ENCODE measurements at regions not wholly inside any gene's neighbourhood (a gene's known extent, or its start where the extent isn't known, plus 50 kb on each side); places are given as distances from the start of the nearest gene placed in this dataset.
A peak's percentile ranks its signal among the peaks of the same experiment; 100 is the strongest.

DNA sequence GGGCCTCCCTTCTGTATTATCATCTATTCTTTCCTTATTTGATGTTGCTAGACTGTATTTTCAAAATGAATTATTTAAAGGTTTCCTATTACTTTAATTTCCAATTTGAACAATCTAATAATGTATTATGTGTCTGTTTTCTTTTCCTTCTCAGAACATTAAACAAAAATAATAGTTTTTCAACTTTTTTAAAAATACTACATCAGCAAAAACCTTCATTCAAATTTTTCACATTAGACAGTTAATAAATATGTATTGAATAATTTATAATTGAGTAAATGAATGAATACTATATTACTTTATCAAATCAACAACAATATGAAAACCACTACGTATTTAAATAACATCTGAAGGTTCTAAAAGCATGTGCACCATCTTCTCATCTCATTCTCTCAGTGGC is 644.1 kb upstream of the SEMA3D start:
- TF ChIP-seq, protein P1, sequence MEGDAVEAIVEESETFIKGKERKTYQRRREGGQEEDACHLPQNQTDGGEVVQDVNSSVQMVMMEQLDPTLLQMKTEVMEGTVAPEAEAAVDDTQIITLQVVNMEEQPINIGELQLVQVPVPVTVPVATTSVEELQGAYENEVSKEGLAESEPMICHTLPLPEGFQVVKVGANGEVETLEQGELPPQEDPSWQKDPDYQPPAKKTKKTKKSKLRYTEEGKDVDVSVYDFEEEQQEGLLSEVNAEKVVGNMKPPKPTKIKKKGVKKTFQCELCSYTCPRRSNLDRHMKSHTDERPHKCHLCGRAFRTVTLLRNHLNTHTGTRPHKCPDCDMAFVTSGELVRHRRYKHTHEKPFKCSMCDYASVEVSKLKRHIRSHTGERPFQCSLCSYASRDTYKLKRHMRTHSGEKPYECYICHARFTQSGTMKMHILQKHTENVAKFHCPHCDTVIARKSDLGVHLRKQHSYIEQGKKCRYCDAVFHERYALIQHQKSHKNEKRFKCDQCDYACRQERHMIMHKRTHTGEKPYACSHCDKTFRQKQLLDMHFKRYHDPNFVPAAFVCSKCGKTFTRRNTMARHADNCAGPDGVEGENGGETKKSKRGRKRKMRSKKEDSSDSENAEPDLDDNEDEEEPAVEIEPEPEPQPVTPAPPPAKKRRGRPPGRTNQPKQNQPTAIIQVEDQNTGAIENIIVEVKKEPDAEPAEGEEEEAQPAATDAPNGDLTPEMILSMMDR (conservative IDR thresholded peaks at IDR 0.05; ENCODE audit: low read depth, low read length) = no peak
- H3K4me1 ChIP-seq (ENCODE audit: low read depth, poor library complexity, severe bottlenecking) = no peaks in the 10 kb centered on the region
- no peak overlapping the region for H2AFZ ChIP-seq (ENCODE audit: low read depth)
- no peaks in the 10 kb centered on the region for H4K20me1 ChIP-seq (ENCODE audit: insufficient read depth)
- no peak overlapping the region for H3K4me2 ChIP-seq
- no peak overlapping the region for H3K27ac ChIP-seq
- H3K36me3 ChIP-seq (ENCODE audit: insufficient read depth) = no peaks in the 10 kb centered on the region
- H3K4me3 ChIP-seq (IDR thresholded peaks at IDR 0.05; ENCODE audit: insufficient read depth, low read depth, low read length) = no peak overlapping the region
- no peak overlapping the region for H3K9ac ChIP-seq
- no peaks in the 10 kb centered on the region for H3K79me2 ChIP-seq (ENCODE audit: insufficient read depth, low read depth)
- no peaks in the 10 kb centered on the region for H3K27me3 ChIP-seq (ENCODE audit: insufficient read depth, low read depth)

DNA sequence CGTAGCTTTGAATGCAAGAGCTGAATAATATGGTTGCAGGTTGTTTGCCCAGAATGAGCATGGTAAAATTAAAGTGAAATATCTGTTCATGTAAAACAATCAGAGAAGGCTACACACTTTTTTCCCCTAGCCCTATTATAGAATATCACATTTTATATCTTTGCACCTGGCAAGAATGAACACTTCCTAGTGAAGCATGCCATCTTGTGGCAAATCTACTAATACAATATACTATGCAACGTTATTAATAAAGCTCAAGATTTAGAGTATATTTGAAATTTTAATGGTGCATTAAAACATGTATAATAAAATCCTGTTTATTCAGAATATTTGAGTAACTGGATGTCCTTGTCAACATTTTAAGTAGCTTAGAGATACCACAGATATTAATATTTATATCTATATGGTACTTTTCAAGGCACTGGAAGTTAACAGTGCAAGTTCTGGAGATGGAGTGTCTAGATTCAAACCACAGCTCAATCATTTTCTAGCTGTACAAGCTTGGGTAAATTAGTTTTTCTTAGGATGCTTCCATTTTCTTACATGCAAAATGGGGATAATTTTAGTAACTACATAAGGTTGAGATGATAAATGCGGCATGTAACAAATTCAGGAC is 643.1 kb upstream of the SEMA3D start:
- H3K36me3 ChIP-seq (ENCODE audit: insufficient read depth) = no peaks in the 10 kb centered on the region
- no peak overlapping the region for H3K4me3 ChIP-seq (IDR thresholded peaks at IDR 0.05; ENCODE audit: insufficient read depth, low read depth, low read length)

DNA sequence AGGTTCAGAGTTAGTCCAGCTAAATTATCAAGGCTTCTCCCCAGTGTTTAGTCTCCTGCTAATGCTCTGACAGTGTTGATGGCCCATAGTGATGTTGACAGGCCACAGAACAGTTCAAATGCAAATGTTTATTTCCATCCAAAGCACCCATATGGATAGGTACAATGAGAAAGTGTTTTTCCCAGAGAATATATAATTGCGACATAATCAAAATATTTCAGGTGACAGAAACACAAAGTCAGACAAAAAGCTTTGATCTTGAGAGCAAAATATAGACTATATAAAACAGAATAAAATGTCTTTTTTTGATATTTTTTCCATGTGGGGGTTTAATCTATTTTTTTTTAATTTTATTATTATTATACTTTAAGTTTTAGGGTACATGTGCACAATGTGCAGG is 642.3 kb upstream of the SEMA3D start:
- no peak overlapping the region for H3K4me2 ChIP-seq
- H3K36me3 ChIP-seq (ENCODE audit: insufficient read depth) = no peaks in the 10 kb centered on the region
- no peaks in the 10 kb centered on the region for H3K79me2 ChIP-seq (ENCODE audit: insufficient read depth, low read depth)
- H2AFZ ChIP-seq (ENCODE audit: low read depth) = no peak overlapping the region
- H3K4me1 ChIP-seq (ENCODE audit: low read depth, poor library complexity, severe bottlenecking) = no peaks in the 10 kb centered on the region
- H4K20me1 ChIP-seq (ENCODE audit: insufficient read depth) = no peaks in the 10 kb centered on the region
- no peak overlapping the region for H3K9ac ChIP-seq
- no peak overlapping the region for H3K4me3 ChIP-seq (IDR thresholded peaks at IDR 0.05; ENCODE audit: insufficient read depth, low read depth, low read length)
- TF ChIP-seq, protein P1 (conservative IDR thresholded peaks at IDR 0.05; ENCODE audit: low read depth, low read length) = no peak
- no peak overlapping the region for H3K27ac ChIP-seq
- no peaks in the 10 kb centered on the region for H3K27me3 ChIP-seq (ENCODE audit: insufficient read depth, low read depth)

More for the DNA sequence above, 643.1 kb upstream of the SEMA3D start:
- Histone ChIP-seq H2AFZ (ENCODE audit: low read depth) (no peak overlapping the region), H3K27ac (no peak overlapping the region), H3K27me3 (ENCODE audit: insufficient read depth, low read depth) (no peaks in the 10 kb centered on the region), H3K4me2 (no peak overlapping the region), H4K20me1 (ENCODE audit: insufficient read depth) (no peaks in the 10 kb centered on the region), H3K9ac (no peak overlapping the region), H3K4me1 (ENCODE audit: low read depth, poor library complexity, severe bottlenecking) (no peaks in the 10 kb centered on the region), H3K79me2 (ENCODE audit: insufficient read depth, low read depth) (no peaks in the 10 kb centered on the region)
- TF ChIP-seq, protein P1 (conservative IDR thresholded peaks at IDR 0.05; ENCODE audit: low read depth, low read length) = peak; percentile 26; the same call in 1 of the 2 replicates

DNA sequence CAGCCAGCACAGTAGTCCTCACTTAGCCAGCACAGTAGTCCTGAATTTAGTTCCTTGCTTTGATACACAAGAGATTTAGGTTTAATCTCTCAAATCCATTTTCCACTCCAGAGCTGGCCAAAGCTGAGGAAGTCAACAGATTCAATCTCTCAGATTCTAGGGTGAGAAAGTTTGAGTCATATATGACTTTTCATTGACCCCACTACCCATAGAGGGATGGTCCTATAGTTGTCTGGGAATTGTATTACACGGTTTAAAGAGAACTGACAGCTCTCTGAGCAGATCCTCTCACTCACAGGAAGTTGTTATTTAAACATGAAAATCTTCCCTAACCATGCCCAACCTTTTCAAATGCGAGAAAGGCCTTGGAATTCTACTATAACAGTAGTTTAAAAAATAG is 641.8 kb upstream of the SEMA3D start:
- Histone ChIP-seq H3K79me2 (ENCODE audit: insufficient read depth, low read depth) (no peaks in the 10 kb centered on the region), H2AFZ (ENCODE audit: low read depth) (no peak overlapping the region)

More for the DNA sequence above, 641.8 kb upstream of the SEMA3D start:
- Histone ChIP-seq H3K27me3 (ENCODE audit: insufficient read depth, low read depth) (no peaks in the 10 kb centered on the region), H3K4me1 (ENCODE audit: low read depth, poor library complexity, severe bottlenecking) (no peaks in the 10 kb centered on the region), H4K20me1 (ENCODE audit: insufficient read depth) (no peaks in the 10 kb centered on the region), H3K4me2 (no peak overlapping the region), H3K36me3 (ENCODE audit: insufficient read depth) (no peaks in the 10 kb centered on the region), H3K9ac (no peak overlapping the region), H3K4me3 (IDR thresholded peaks at IDR 0.05; ENCODE audit: insufficient read depth, low read depth, low read length) (no peak overlapping the region), H3K27ac (no peak overlapping the region)
- TF ChIP-seq, protein P1 (conservative IDR thresholded peaks at IDR 0.05; ENCODE audit: low read depth, low read length) = no peak
